ENCODE measurements at regions not wholly inside any gene's neighbourhood (a gene's known extent, or its start where the extent isn't known, plus 50 kb on each side); places are given as distances from the start of the nearest gene placed in this dataset.
"Not testable (repeated sequence)": the region's sequence is repeated elsewhere in the genome, so short reads cannot be mapped to it uniquely, and the experiment has no call there.

DNA sequence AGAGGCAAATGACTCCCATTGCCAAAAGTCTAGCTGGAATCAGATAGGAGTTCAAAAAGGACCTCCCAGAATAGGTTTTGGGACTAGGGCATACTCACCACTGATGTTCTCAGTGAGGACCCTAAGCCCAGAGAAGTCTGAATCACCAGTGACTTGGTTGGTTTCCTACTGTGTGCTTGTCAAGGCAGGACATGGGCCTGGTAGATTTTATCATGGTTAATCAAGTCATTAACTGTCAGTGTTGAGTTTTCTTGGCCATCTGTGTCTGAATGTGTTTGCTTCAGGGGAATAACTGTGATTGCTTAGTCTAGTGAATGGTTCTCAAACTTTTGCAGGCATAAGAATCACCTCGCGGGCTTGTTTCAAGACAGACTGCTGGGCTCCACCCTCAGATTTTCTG, 99.0 kb upstream of the GDNF start:
- no peak overlapping the region for H3K4me3 ChIP-seq (ENCODE audit: extremely low read depth, insufficient read depth, low read length, poor library complexity, severe bottlenecking)
- H3K9me3 ChIP-seq (ENCODE audit: control insufficient read depth, low read length) = no peaks in the 10 kb centered on the region
- no peaks in the 10 kb centered on the region for H3K36me3 ChIP-seq (ENCODE audit: control insufficient read depth, insufficient read depth, low read length)
- H3K27ac ChIP-seq (ENCODE audit: low read depth, low read length, severe bottlenecking) = no peak overlapping the region
- 82 to 100% methylated on average over 2 of the region's 2 CpGs for WGBS, 2 experiments (ENCODE audit: insufficient coverage in 2 of 2)
- no peaks in the 10 kb centered on the region for H3K4me1 ChIP-seq (ENCODE audit: control insufficient read depth, insufficient read depth, low read length, poor library complexity, severe bottlenecking)

GRCh38 chr5:37938076-37938852, 98.4 kb upstream of the GDNF start:
- 84 to 88% methylated on average over 1 to 2 of the region's 4 CpGs for WGBS, 2 experiments (ENCODE audit: insufficient coverage in 2 of 2)
- Histone ChIP-seq H3K36me3 (ENCODE audit: control insufficient read depth, insufficient read depth, low read length) (no peaks in the 10 kb centered on the region), H3K27ac (ENCODE audit: low read depth, low read length, severe bottlenecking) (no peak overlapping the region), H3K4me3 (ENCODE audit: extremely low read depth, insufficient read depth, low read length, poor library complexity, severe bottlenecking) (no peak overlapping the region), H3K9me3 (ENCODE audit: control insufficient read depth, low read length) (no peaks in the 10 kb centered on the region), H3K4me1 (ENCODE audit: control insufficient read depth, insufficient read depth, low read length, poor library complexity, severe bottlenecking) (no peaks in the 10 kb centered on the region)

DNA sequence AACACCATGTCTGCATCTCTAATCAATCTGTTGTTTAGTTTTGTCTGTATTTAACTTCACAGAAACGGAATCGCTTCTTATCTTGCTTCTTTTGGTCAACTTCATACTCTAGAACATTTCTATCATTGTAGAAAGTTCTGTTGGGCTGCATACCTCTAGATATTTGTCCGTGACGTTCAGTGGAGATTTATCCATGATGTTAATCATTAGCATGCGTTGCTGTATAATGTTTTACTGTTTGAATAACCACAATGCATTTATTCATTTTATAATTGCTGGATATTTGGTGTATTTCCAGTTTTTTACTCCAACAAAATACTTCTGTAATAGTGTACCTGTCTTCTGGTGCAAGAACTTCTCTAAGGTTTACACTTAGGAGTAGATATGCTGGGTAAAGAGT, 96.2 kb upstream of the GDNF start:
- Histone ChIP-seq H3K36me3 (ENCODE audit: control insufficient read depth, insufficient read depth, low read length) (no peaks in the 10 kb centered on the region), H3K9me3 (ENCODE audit: control insufficient read depth, low read length) (no peaks in the 10 kb centered on the region), H3K27ac (ENCODE audit: low read depth, low read length, severe bottlenecking) (no peak overlapping the region), H3K4me1 (ENCODE audit: control insufficient read depth, insufficient read depth, low read length, poor library complexity, severe bottlenecking) (no peaks in the 10 kb centered on the region), H3K4me3 (ENCODE audit: extremely low read depth, insufficient read depth, low read length, poor library complexity, severe bottlenecking) (no peak overlapping the region)
- no CpG with 5 or more reads among the region's 5 CpGs for WGBS, 2 experiments (ENCODE audit: insufficient coverage in 2 of 2)

GRCh38 chr5:37933576-37933975, 93.7 kb upstream of the GDNF start:
- no peaks in the 10 kb centered on the region for H3K9me3 ChIP-seq (ENCODE audit: control insufficient read depth, low read length)

GRCh38 chr5:37932450-37932849, 92.6 kb upstream of the GDNF start:
- no peak overlapping the region for H3K4me3 ChIP-seq (ENCODE audit: extremely low read depth, insufficient read depth, low read length, poor library complexity, severe bottlenecking)
- H3K4me1 ChIP-seq (ENCODE audit: control insufficient read depth, insufficient read depth, low read length, poor library complexity, severe bottlenecking) = no peaks in the 10 kb centered on the region
- 75 to 92% methylated on average over 1 to 2 of the region's 3 CpGs for WGBS, 2 experiments (ENCODE audit: insufficient coverage in 2 of 2)

More at GRCh38 chr5:37933576-37933975, 93.7 kb upstream of the GDNF start:
- Histone ChIP-seq H3K4me1 (ENCODE audit: control insufficient read depth, insufficient read depth, low read length, poor library complexity, severe bottlenecking) (no peaks in the 10 kb centered on the region), H3K36me3 (ENCODE audit: control insufficient read depth, insufficient read depth, low read length) (no peaks in the 10 kb centered on the region), H3K4me3 (ENCODE audit: extremely low read depth, insufficient read depth, low read length, poor library complexity, severe bottlenecking) (no peak overlapping the region), H3K27ac (ENCODE audit: low read depth, low read length, severe bottlenecking) (no peak overlapping the region)
- WGBS, 2 experiments (ENCODE audit: insufficient coverage in 2 of 2) = 94 to 100% methylated on average over 4 to 5 of the region's 7 CpGs

DNA sequence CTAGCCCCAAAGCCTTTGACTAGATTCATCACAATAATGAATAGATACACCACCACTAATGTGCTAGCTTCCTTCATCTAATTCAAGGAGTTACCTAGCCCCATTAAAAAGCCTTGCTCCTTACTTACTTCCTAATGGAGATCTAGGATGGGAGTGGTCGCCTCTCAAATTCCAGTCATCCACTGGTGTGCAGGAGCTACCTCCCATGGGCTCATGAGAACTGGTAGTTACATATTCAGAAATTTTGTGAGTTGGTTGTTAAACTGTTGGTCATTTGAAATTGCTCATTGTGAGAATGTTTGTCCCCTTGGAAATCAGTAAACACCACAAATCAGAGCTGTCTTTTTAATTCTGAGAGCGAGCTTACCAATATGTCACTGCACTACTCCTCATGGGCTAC, 91.7 kb upstream of the GDNF start:
- H3K4me1 ChIP-seq (ENCODE audit: control insufficient read depth, insufficient read depth, low read length, poor library complexity, severe bottlenecking) = no peaks in the 10 kb centered on the region
- no peaks in the 10 kb centered on the region for H3K9me3 ChIP-seq (ENCODE audit: control insufficient read depth, low read length)
- 100% methylated on average over 1 of the region's 2 CpGs; no CpG with 5 or more reads in 1 of the 2 experiments for WGBS, 2 experiments (ENCODE audit: insufficient coverage in 2 of 2)
- no peaks in the 10 kb centered on the region for H3K36me3 ChIP-seq (ENCODE audit: control insufficient read depth, insufficient read depth, low read length)
- H3K27ac ChIP-seq (ENCODE audit: low read depth, low read length, severe bottlenecking) = no peak overlapping the region
- no peak overlapping the region for H3K4me3 ChIP-seq (ENCODE audit: extremely low read depth, insufficient read depth, low read length, poor library complexity, severe bottlenecking)

More at GRCh38 chr5:37932450-37932849, 92.6 kb upstream of the GDNF start:
- Histone ChIP-seq H3K36me3 (ENCODE audit: control insufficient read depth, insufficient read depth, low read length) (no peaks in the 10 kb centered on the region), H3K9me3 (ENCODE audit: control insufficient read depth, low read length) (no peaks in the 10 kb centered on the region), H3K27ac (ENCODE audit: low read depth, low read length, severe bottlenecking) (no peak overlapping the region)

DNA sequence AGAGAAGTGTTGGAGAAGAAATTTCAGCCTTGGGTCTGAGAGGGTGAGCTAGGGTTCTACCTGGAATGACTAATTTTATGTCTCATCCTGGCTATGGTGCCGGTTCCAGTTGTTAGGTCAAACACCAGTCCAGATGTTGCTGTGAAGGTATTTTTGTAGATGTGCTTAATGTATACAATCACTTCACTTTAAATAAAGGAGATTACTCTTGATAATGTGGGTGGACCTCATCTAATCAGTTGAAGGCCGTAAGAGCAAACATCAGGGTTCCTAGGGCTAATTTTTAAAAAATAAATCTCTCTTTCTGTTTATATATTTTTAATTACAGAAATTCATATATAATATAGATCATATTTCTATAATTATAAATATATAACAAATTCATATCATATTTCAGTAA, 90.5 kb upstream of the GDNF start:
- no peaks in the 10 kb centered on the region for H3K36me3 ChIP-seq (ENCODE audit: control insufficient read depth, insufficient read depth, low read length)
- H3K4me3 ChIP-seq (ENCODE audit: extremely low read depth, insufficient read depth, low read length, poor library complexity, severe bottlenecking) = no peak overlapping the region
- H3K4me1 ChIP-seq (ENCODE audit: control insufficient read depth, insufficient read depth, low read length, poor library complexity, severe bottlenecking) = no peaks in the 10 kb centered on the region
- H3K27ac ChIP-seq (ENCODE audit: low read depth, low read length, severe bottlenecking) = no peak overlapping the region
- WGBS, 2 experiments (ENCODE audit: insufficient coverage in 2 of 2) = no CpG with 5 or more reads among the region's 2 CpGs
- no peaks in the 10 kb centered on the region for H3K9me3 ChIP-seq (ENCODE audit: control insufficient read depth, low read length)

DNA sequence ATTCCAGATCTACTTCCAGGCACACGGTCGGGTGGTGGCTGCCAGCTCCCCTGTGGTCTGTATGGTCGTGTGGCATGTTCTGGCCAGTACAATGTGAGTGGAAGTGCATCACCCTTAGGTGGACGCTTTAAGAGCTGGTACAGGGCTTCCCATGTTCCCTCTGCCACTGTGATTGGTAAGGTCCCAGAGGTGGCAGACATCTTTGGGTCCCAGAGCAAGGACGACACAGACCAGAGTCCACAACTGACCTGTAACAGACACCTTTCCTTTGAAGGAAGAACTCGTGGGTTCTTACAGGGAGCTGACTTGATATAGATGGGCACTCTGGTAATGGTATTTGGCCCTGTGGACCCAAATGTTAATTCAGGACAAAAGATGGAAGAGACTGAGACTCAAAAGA, 90.0 kb upstream of the GDNF start:
- H3K27ac ChIP-seq (ENCODE audit: low read depth, low read length, severe bottlenecking) = no peak overlapping the region
- H3K4me3 ChIP-seq (ENCODE audit: extremely low read depth, insufficient read depth, low read length, poor library complexity, severe bottlenecking) = no peak overlapping the region
- no peaks in the 10 kb centered on the region for H3K36me3 ChIP-seq (ENCODE audit: control insufficient read depth, insufficient read depth, low read length)
- H3K4me1 ChIP-seq (ENCODE audit: control insufficient read depth, insufficient read depth, low read length, poor library complexity, severe bottlenecking) = no peaks in the 10 kb centered on the region
- WGBS, 2 experiments (ENCODE audit: insufficient coverage in 2 of 2) = 87 to 93% methylated on average over 5 of the region's 6 CpGs
- no peaks in the 10 kb centered on the region for H3K9me3 ChIP-seq (ENCODE audit: control insufficient read depth, low read length)

GRCh38 chr5:37927753-37928152, 87.9 kb upstream of the GDNF start:
- WGBS, 2 experiments (ENCODE audit: insufficient coverage in 2 of 2) = no CpG with 5 or more reads among the region's 4 CpGs
- H3K4me1 ChIP-seq (ENCODE audit: control insufficient read depth, insufficient read depth, low read length, poor library complexity, severe bottlenecking) = not testable (repeated sequence)

DNA sequence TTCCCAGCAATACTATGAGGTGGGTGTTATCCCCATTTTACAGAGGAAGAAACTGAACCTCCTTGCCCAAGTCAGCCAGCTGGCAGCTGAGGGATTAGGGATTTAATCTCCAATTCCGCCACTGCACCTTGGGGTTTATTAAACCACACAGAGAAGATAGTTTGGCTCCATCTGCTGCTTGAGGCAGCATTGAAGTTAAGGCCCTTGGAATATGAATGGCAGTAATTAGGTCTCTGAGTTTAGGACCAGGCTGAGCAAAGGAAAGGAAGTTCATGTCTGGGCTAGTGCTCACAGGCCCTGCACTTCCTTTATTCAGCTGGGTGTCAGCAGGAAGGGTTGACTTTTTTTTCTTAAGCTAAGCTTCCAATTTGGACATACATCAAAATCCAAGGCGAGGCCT, 86.9 kb upstream of the GDNF start:
- H3K4me1 ChIP-seq (ENCODE audit: control insufficient read depth, insufficient read depth, low read length, poor library complexity, severe bottlenecking) = no peaks in the 10 kb centered on the region
- H3K4me3 ChIP-seq (ENCODE audit: extremely low read depth, insufficient read depth, low read length, poor library complexity, severe bottlenecking) = no peak overlapping the region
- H3K27ac ChIP-seq (ENCODE audit: low read depth, low read length, severe bottlenecking) = no peak overlapping the region
- H3K36me3 ChIP-seq (ENCODE audit: control insufficient read depth, insufficient read depth, low read length) = no peaks in the 10 kb centered on the region
- WGBS, 2 experiments (ENCODE audit: insufficient coverage in 2 of 2) = 100% methylated on average over 1 of the region's 2 CpGs; no CpG with 5 or more reads in 1 of the 2 experiments
- H3K9me3 ChIP-seq (ENCODE audit: control insufficient read depth, low read length) = no peaks in the 10 kb centered on the region

More at GRCh38 chr5:37927753-37928152, 87.9 kb upstream of the GDNF start:
- H3K4me3 ChIP-seq (ENCODE audit: extremely low read depth, insufficient read depth, low read length, poor library complexity, severe bottlenecking); H3K9me3 ChIP-seq (ENCODE audit: control insufficient read depth, low read length); H3K36me3 ChIP-seq (ENCODE audit: control insufficient read depth, insufficient read depth, low read length); H3K27ac ChIP-seq (ENCODE audit: low read depth, low read length, severe bottlenecking): not testable (repeated sequence)

DNA sequence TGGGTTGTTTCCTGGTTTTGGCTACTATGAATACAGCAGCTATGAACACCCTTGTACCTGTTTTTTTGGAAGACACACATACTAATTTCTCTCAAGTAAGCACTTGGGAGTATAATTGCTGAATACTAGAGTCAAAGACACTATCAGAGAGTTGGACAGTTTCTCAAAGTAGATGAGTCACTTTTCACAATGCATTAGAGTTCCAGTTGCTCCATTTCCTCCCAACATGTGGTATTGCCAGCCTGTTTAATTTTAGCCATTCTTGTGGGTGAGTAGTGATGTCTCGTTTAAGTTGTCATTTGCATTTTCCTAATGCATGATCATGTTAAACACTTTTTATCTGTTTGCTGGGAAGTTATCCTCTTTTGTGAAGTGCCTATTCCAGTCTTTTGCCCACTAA, 81.6 kb upstream of the GDNF start:
- H3K27ac ChIP-seq (ENCODE audit: low read depth, low read length, severe bottlenecking) = no peak overlapping the region
- H3K36me3 ChIP-seq (ENCODE audit: control insufficient read depth, insufficient read depth, low read length) = no peaks in the 10 kb centered on the region
- H3K9me3 ChIP-seq (ENCODE audit: control insufficient read depth, low read length) = no peaks in the 10 kb centered on the region
- 60% methylated on average over 1 of the region's 1 CpG; no CpG with 5 or more reads in 1 of the 2 experiments for WGBS, 2 experiments (ENCODE audit: insufficient coverage in 2 of 2)
- no peak overlapping the region for H3K4me3 ChIP-seq (ENCODE audit: extremely low read depth, insufficient read depth, low read length, poor library complexity, severe bottlenecking)
- H3K4me1 ChIP-seq (ENCODE audit: control insufficient read depth, insufficient read depth, low read length, poor library complexity, severe bottlenecking) = no peaks in the 10 kb centered on the region

Data from mesodermal cell (in vitro differentiated cells).